ENCODE measurements at regions not wholly inside any gene's neighbourhood (a gene's known extent, or its start where the extent isn't known, plus 50 kb on each side); places are given as distances from the start of the nearest gene placed in this dataset.

GRCh38 chr15:101539930-101540329 lies 50.4 kb upstream of the PCSK6 start:
- no peak overlapping the region for H3K4me3 ChIP-seq
- no peaks in the 10 kb centered on the region for H3K36me3 ChIP-seq
- DNase-seq (no peak), ATAC-seq (no peak)
- no peaks in the 10 kb centered on the region for H3K27me3 ChIP-seq
- TF ChIP-seq, protein P1, sequence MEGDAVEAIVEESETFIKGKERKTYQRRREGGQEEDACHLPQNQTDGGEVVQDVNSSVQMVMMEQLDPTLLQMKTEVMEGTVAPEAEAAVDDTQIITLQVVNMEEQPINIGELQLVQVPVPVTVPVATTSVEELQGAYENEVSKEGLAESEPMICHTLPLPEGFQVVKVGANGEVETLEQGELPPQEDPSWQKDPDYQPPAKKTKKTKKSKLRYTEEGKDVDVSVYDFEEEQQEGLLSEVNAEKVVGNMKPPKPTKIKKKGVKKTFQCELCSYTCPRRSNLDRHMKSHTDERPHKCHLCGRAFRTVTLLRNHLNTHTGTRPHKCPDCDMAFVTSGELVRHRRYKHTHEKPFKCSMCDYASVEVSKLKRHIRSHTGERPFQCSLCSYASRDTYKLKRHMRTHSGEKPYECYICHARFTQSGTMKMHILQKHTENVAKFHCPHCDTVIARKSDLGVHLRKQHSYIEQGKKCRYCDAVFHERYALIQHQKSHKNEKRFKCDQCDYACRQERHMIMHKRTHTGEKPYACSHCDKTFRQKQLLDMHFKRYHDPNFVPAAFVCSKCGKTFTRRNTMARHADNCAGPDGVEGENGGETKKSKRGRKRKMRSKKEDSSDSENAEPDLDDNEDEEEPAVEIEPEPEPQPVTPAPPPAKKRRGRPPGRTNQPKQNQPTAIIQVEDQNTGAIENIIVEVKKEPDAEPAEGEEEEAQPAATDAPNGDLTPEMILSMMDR (IDR thresholded peaks at IDR 0.05): no peak
- H3K27ac ChIP-seq: no peak overlapping the region
- intact Hi-C loops (cut with DNase I): no loop called here
- H3K9me3 ChIP-seq: no peaks in the 10 kb centered on the region
- no peaks in the 10 kb centered on the region for H3K4me1 ChIP-seq

GRCh38 chr15:101539492-101539891 lies 50.0 kb upstream of the PCSK6 start:
- Histone ChIP-seq H3K4me1 (no peaks in the 10 kb centered on the region), H3K27ac (no peak overlapping the region), H3K36me3 (no peaks in the 10 kb centered on the region), H3K4me3 (no peak overlapping the region), H3K27me3 (no peaks in the 10 kb centered on the region), H3K9me3 (no peaks in the 10 kb centered on the region)
- intact Hi-C loops (cut with DNase I): no loop called here
- TF ChIP-seq, protein P1 (IDR thresholded peaks at IDR 0.05): no peak
- no peak for DNase-seq
- ATAC-seq: no peak
